Fibroblast of pulmonary artery (primary cell): ENCODE measurements at regions not wholly inside any gene's neighbourhood (a gene's known extent, or its start where the extent isn't known, plus 50 kb on each side); places are given as distances from the start of the nearest gene placed in this dataset.

ENCODE experiments used
- DNase-seq: peaks from one replicate; pipeline ENCODE4 v3.0.0-alpha.2; 2010; ENCODE audit warnings: low read depth
- H3K4me3 ChIP-seq: replicated peaks from 2 replicates; pipeline ENCODE4 v1.5.1; 2011; ENCODE audit warnings: low read depth, mild to moderate bottlenecking, control low read depth, low read length, moderate library complexity
- CTCF ChIP-seq: IDR thresholded peaks from 2 replicates; pipeline ENCODE4 v1.5.1; 2011; ENCODE audit warnings: mild to moderate bottlenecking, control low read depth, low read length, inconsistent platforms; ENCODE audit errors: missing control alignments

GRCh38 chr13:81757348-81757970 lies 1416.5 kb upstream of the SPRY2 start:
- no peak overlapping the region for H3K4me3 ChIP-seq
- TF ChIP-seq CTCF = no peak
- DNase-seq = no peak

- H3K4me3 ChIP-seq = no peak overlapping the region
- no peak for TF ChIP-seq CTCF
Measured at GRCh38 chr13:81745391-81745790, 1404.5 kb upstream of the SPRY2 start.

GRCh38 chr13:81738364-81738763 lies 1397.4 kb upstream of the SPRY2 start:
- no peak for TF ChIP-seq CTCF
- DNase-seq = no peak
- no peak overlapping the region for H3K4me3 ChIP-seq

More at GRCh38 chr13:81745391-81745790, 1404.5 kb upstream of the SPRY2 start:
- no peak for DNase-seq

GRCh38 chr13:81726037-81726726 lies 1385.3 kb upstream of the SPRY2 start:
- TF ChIP-seq CTCF = no peak
- no peak for DNase-seq
- no peak overlapping the region for H3K4me3 ChIP-seq

GRCh38 chr13:81722456-81722855 lies 1381.5 kb upstream of the SPRY2 start:
- H3K4me3 ChIP-seq = no peak overlapping the region
- no peak for DNase-seq
- no peak for TF ChIP-seq CTCF

GRCh38 chr13:81721400-81721799 lies 1380.5 kb upstream of the SPRY2 start:
- no peak for DNase-seq
- no peak overlapping the region for H3K4me3 ChIP-seq
- no peak for TF ChIP-seq CTCF

- no peak for TF ChIP-seq CTCF
- no peak overlapping the region for H3K4me3 ChIP-seq
- no peak for DNase-seq
Measured at GRCh38 chr13:81714513-81714912, 1373.6 kb upstream of the SPRY2 start.
